ENCODE measurements at regions not wholly inside any gene's neighbourhood (a gene's known extent, or its start where the extent isn't known, plus 50 kb on each side); places are given as distances from the start of the nearest gene placed in this dataset.

DNA sequence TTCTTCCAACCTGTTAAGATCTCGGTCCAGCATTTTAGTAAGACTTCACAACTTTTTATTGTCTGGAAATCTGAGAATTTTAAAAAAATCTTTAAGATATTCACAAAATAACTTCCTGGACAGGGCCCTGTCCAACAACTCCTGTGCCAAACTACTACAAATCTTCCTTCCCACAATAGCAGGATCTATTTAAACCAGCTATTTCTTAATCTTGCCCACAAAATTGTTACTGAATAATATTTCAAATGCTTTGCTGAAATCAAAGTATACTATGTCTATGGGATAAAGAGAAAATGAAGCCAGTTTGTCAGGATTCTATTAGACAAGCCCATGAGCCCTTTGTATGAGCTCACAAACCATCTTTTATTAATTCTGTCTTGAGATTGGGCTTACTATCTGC lies 104.1 kb upstream of the DDIT4L start:
- TF ChIP-seq SP1 (IDR thresholded peaks at IDR 0.05) (no peak), SUZ12 (IDR thresholded peaks at IDR 0.05) (no peak), NFRKB (IDR thresholded peaks at IDR 0.05) (no peak), BHLHE40 (IDR thresholded peaks at IDR 0.05; ENCODE audit: borderline replicate concordance) (no peak), TARDBP (IDR thresholded peaks at IDR 0.05) (no peak), L3MBTL2 (conservative IDR thresholded peaks at IDR 0.05) (no peak), FOXM1 (IDR thresholded peaks at IDR 0.05; ENCODE audit: borderline replicate concordance) (no peak), FOXA1 (IDR thresholded peaks at IDR 0.05) (no peak), ARNT (IDR thresholded peaks at IDR 0.05) (no peak)
- TF ChIP-seq, protein P1, sequence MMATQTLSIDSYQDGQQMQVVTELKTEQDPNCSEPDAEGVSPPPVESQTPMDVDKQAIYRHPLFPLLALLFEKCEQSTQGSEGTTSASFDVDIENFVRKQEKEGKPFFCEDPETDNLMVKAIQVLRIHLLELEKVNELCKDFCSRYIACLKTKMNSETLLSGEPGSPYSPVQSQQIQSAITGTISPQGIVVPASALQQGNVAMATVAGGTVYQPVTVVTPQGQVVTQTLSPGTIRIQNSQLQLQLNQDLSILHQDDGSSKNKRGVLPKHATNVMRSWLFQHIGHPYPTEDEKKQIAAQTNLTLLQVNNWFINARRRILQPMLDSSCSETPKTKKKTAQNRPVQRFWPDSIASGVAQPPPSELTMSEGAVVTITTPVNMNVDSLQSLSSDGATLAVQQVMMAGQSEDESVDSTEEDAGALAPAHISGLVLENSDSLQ (IDR thresholded peaks at IDR 0.05): no peak
